NCI-H2227 treated with DMSO at 0.1 percent for 48 hours (cell line): ENCODE measurements at regions not wholly inside any gene's neighbourhood (a gene's known extent, or its start where the extent isn't known, plus 50 kb on each side); places are given as distances from the start of the nearest gene placed in this dataset.
"Not testable (repeated sequence)": the region's sequence is repeated elsewhere in the genome, so short reads cannot be mapped to it uniquely, and the experiment has no call there.

ENCODE experiments used
- DNase-seq: peaks from one replicate; lab custom pipeline; 2025; lab: John Stamatoyannopoulos, UW

GRCh38 chr9:135173066-135173465 lies 85.6 kb downstream of the OLFM1 start:
- DNase-seq: no peak

DNA sequence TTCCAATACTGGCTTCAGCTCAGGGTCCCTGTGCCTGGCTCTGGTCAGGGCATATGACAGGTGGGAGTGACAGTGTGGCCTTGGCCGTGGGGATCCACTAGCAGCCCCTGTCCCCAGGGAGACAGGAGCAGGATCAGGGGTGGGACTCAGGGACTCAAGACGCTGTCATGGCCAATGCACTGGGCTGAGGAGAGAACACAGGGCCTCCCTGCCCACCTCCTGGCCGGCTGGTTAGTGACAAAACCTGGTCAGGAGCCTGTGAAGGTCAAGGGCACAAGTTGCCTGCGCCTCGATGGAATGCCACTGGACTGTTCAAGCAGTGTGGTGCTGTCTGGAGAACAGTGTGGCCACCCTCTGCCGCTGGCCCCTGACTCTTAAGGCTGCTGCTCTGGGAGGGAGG lies 86.8 kb downstream of the OLFM1 start:
- no peak for DNase-seq

GRCh38 chr9:135174981-135175380 lies 87.5 kb downstream of the OLFM1 start:
- no peak for DNase-seq

DNA sequence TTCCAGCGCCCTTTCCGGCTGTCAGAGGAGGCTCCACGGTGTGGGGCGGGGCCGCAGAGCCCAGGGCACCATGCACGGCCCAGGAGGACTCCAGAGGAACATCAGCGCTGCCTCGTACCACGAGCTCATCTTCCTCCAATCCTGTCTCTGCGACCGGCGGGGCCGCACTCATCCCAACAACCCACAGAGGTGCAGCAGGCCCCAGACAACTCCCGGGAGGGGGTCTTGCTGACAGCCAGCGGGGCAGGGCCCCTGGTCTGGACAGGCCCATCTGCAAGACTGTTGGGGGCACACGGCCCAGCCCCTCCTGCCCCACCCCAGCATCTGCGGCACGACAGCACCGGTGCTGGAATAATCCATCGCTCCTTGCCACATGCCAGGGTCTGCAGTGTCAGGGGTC lies 88.8 kb downstream of the OLFM1 start:
- DNase-seq: no peak

DNA sequence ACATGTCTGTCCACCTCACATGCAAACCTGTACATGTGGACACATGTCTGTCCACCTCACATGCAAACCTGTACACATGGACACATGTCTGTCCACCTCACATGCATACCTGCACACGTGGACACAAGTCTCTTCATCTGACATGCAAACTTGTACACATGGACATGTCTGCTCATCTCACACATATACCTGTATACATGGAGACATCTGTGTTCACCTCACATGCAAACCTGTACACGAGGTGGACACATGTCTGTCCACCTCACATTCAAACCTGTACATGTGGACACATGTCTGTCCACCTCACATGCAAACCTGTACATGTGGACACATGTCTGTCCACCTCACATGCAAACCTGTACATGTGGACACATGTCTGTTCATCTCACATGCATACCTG lies 90.1 kb downstream of the OLFM1 start:
- not testable (repeated sequence) for DNase-seq

GRCh38 chr9:135178498-135178897 lies 91.0 kb downstream of the OLFM1 start:
- DNase-seq: no peak

DNA sequence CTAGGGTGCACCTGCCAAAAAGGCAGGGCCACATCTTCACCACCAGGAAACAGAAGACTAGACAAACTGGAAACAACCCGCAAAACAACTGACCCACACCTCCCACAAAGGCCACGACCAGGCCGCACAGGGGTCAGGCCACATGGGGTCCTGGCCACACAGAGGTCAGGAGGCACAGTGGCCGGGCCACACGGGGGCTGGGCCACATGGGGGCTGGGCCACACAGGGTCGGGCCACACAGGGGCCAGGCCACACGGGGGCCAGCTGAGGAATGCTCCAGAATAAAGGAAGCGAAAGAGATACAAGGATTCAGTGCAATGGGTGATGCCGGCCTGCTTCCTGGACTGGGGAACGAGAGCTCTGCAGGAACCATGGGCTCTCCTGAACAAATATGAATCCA lies 91.6 kb downstream of the OLFM1 start:
- no peak for DNase-seq

DNA sequence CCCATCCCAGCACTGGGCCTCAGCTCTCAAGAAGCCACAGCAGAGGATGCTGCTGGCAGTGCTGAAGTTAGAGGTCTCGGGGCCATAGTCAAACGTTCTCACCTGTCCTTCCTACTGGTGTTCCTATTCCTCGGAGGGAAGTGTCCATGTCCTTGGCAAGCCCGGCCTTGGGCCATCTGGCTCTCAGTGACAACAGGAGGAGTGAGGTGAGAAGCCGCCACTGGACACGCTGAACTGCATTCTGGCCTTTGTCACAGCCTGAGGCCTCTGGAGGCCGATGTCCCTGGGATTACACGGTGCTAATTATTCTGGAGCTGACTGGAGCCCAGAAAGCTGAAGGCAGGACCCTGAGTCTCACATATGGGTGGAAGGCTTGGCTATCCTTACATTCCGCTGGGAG lies 92.5 kb downstream of the OLFM1 start:
- DNase-seq: no peak

DNA sequence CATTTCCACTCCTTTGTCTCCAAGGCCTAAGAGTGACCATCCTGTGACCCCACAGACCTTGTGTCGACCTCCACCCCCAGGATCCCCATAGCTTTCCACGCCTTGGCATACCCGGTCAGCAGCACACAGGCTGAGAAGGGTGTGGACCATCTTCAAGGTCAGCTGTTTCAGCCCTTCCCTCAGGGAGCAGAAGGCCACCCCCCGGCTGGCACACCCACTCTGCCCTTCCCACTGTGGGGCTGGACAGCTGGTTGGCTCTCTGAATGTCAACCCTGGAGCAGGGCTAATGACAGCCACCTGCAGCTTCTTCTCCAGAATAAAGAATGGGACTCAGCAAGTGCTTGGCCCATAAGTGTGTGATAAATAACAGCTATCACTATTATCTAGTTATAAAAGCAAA lies 93.1 kb downstream of the OLFM1 start:
- no peak for DNase-seq

DNA sequence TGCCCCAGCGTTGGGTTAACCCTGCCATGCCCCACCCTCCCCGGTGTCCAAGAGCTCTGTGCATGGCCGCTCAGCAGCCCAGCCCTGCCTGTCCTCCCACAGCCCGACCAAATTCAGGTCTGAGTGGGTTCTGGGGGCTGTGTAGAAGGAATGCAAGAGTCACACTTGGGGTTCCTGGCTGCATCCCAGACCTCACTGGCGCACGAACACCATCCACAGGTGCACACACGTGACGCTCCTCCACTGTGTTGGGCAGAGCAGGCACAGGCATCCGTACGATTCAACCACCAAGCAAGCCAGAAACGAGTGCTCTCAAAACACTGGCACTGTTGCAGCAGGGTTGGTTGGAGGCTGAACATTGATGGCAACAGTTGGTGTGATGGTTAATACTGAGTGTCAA lies 93.9 kb downstream of the OLFM1 start:
- no peak for DNase-seq

DNA sequence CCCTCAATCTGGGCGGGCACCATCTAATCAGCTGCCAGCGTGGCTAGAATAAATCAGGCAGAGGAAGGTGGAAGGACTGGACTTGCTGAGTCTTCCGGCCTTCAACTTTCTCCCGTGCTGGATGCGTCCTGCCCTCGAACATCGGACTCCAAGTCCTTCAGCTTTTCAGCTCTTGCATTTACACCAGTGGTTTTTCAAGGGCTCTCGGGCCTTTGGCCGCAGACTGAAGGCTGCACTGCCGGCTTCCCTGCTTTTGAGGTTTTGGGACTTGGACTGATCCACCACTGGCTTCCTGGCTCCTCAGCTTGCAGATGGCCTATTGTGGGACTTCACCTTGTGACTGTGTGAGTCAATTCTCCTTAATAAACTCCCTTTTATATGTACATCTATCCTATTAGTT lies 94.4 kb downstream of the OLFM1 start:
- not testable (repeated sequence) for DNase-seq

GRCh38 chr9:135183069-135183468 lies 95.6 kb downstream of the OLFM1 start:
- no peak for DNase-seq

DNA sequence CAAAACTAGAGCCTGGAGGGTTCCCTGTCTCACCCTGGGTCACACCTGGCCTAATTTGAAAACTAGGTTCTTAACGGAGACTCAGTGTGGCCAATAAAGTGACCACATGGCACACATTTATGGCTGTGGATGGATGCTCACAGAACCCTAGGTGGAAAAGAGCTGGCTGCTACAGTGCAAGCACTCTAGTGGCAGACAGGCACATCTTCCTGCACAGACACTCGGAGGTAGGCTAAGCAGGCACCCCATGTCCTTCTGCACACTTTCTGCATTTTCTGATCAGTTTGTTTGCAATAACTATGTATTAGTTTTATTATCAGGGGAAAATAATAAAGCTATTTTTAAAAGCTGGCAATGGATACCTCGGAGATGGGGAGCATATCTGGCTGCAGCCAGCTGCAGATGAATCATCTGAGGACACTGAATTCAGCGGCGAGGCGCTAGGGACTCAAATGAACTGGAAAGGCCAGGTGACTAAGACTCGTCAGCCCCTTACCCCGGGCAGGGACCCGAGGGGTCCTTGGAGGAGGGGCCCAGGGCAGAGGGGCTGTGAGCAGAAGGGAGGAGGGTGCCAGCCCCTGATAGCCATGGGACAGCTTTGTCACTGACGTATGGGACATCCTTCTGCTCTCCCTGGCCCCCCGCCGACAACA lies 96.2 kb downstream of the OLFM1 start:
- DNase-seq: no peak

DNA sequence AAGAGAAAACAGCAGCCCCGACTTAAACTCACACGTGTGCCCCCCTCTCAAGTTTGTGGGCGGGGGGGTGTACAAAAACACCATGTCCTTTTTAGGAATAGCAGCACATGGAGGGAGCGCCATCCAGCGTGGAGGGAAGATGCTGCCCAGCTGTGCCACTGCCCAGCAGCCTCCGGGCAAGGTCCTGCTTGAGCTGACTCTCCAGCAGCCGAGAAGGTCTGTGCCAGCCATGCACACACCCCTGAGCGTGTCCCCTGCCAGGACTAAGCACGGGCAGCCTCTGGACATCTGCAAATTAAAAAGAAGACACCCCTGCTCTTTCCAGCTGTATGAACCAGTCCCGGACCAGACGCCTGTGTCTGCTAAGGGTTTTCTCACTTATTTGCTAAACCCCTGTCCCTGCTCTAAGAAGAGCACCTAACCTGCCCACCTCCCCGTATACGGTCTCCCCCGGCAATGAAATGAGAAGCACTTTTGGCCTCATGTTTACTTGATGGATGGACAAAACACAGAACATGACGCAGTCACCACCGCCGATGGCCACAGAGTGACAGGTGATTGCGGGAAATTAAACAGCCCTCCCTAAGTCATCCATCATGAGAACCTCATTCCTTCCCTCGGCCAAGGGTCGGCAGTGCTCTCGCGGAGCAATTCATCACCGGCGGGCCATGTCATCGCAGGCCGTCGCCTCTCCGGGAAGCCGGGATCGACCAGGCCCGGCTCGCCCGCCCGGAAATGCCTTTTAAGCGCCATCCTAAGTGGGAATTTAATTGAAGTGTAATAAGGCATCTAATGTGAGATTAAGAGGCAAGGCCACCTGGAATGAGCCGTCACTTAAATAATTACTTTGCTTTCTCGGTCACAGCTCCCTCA lies 96.9 kb downstream of the OLFM1 start:
- DNase-seq: no peak

DNA sequence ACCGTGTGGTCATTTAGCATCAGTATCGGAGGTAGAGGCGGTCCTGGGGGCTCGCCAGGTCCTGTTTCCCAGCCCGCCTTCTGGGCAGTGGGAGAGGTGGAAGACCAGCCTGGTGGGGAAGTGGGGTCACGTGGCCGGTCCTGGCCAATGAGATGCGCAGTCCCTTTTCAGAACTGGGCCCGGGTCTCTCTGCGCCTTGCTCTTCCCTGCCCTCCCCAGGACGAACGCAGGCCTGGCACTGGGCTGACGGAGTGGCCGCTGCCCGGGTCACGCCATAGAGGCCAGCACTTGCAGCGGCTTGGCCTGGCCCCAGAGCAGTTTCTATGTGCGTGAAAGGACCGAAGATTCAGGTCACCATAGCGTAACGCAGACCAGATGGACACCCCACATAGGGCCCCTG lies 97.6 kb downstream of the OLFM1 start:
- no peak for DNase-seq

GRCh38 chr9:135186248-135187164 lies 99.0 kb downstream of the OLFM1 start:
- no peak for DNase-seq

- DNase-seq: no peak
Observed at GRCh38 chr9:135187365-135187764, 99.9 kb downstream of the OLFM1 start.

DNA sequence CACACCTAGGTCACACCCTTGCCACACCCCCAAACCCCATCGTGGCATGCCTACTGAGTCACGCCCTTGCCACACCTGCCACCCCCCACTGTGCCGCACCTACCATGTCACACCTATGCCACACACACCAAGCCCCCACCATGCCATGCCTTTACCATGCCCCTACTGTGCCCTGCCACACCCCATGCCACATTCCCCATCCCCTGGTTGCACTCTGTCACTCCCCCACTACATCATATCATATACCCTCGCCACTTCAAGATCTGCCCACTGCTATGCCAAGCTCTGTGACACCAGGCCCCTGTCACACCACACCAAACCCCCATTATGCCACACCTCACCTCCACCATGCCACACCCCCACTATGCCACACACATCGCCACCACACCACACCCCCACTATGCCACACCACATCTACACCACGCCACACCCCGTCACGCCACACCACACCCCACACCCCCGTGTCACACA lies 101.2 kb downstream of the OLFM1 start:
- no peak for DNase-seq

- no peak for DNase-seq
Observed at GRCh38 chr9:135189497-135189896, 102.0 kb downstream of the OLFM1 start.

DNA sequence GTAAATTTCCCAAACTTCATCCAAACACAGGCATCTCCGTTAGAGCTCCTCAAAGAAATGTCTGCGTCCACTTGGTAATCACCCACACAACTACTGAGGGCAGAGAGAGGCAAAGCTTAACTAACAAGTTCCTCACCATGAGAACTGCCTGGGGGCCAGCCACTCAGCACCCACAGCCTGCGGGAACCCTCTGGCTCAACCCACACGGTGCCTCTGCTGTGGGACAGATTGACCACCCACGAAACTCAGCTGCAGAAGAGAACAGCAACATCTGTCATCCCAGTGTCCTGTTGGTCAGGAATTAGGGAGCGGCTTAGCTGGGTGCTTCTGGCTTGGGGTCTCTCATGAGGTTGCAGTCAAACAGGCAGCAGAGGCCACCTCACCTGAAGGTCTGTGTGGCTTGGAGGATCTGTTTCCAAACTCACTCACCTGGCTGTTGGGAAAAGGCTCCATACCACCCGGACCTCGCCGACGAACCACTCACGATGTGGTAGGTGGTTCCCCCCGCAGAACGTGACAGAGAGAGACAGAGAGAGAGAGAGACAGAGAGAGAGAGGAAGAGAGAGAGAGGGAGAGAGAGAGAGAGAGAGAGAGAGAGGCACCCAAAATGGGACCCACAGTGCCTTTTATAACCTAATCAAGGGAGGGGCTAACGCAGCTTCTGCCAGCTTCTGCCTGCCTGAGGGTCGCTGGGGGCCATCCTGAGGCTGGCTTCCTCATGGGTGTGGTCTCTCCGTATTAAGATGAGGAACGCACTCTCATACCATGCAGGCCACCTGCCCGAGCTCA lies 103.5 kb downstream of the OLFM1 start:
- no peak for DNase-seq

- DNase-seq: no peak
Observed at GRCh38 chr9:135192686-135193085, 105.2 kb downstream of the OLFM1 start.

DNA sequence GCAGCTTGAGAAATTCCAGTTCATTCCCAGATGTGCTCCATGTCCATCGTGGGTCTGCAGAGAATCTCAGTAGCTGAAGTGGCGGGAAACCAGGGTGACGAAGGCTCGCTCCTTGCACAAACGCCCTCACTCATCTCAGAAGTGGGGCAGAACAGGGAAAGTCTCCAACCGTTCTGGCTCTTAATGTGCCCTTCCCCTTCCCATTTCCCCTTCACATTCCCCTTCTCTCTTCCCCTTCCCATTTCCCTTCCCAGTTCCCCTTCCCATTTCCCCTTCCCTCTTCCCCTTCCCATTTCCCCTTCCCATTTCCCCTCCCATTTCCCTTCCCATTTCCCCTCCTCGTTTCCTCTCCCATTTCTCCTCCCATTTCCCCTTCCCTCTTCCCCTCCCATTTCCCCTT lies 108.5 kb downstream of the OLFM1 start:
- not testable (repeated sequence) for DNase-seq
